ENCODE measurements at regions not wholly inside any gene's neighbourhood (a gene's known extent, or its start where the extent isn't known, plus 50 kb on each side); places are given as distances from the start of the nearest gene placed in this dataset.
"Not testable (repeated sequence)": the region's sequence is repeated elsewhere in the genome, so short reads cannot be mapped to it uniquely, and the experiment has no call there.

- no peak for DNase-seq (ENCODE audit: low spot score)
Measured at GRCh38 chrX:74251006-74251930, 52.7 kb upstream of the ZCCHC13 start.

DNA sequence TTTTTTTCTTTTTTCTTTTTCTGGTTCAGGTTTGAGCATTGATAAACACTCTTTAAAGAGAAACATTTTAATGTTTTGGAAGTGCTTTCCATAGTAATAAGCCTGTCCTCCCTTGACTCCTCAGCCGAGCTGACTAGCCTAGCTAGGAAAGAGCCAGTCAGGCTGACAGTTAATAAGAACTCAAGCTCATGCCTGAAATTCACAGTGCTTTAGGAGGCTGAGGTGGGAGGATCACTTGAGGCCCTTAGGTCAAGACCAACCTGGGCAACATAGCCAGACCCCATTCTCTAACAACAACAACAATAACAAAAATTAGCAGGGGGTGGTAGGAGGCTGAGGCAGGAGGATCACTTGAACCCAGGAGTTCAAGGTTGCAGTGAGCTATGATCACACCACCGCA, 53.4 kb upstream of the ZCCHC13 start:
- DNase-seq (ENCODE audit: low spot score), result no peak

DNA sequence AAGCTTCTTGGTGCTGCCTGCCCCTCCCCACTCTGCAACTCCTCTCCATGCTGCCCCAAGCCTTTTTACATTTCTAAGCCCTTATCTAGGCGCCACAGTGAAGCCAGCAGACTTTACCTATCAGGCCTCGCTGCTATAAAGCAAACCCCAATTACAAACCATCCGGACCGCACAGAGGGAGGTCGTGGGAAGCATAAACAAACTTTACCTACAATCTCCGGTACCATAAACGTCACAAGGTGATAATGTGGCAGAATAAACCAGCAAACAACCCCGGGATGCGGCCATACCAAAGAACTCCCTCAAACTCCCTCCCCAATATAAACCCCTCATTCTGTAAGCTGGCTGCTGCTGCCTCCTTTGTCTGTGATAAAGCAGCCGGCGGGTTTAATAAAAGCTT, 54.0 kb upstream of the ZCCHC13 start:
- DNase-seq (ENCODE audit: low spot score), result no peak

- no peak for DNase-seq (ENCODE audit: low spot score)
Measured at GRCh38 chrX:74248889-74249288, 55.1 kb upstream of the ZCCHC13 start.

DNA sequence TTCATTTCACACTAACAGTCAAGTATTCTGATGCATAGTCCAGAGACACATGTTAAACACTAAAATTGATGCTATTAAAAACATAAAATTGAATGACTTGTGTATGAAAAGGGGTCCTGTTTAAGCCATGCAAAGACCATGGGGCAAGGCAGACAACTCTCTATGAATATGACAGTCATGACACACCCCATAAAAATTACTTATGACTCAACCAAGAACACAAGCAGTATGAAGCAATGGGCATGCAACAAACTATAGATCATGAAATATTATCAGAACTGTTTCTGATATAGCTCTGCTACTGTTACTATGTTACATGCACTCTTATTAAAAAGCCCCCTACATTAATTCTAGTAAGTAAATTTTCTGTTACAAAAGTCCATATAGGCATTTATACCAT, 57.5 kb upstream of the ZCCHC13 start:
- no peak for DNase-seq (ENCODE audit: low spot score)

DNA sequence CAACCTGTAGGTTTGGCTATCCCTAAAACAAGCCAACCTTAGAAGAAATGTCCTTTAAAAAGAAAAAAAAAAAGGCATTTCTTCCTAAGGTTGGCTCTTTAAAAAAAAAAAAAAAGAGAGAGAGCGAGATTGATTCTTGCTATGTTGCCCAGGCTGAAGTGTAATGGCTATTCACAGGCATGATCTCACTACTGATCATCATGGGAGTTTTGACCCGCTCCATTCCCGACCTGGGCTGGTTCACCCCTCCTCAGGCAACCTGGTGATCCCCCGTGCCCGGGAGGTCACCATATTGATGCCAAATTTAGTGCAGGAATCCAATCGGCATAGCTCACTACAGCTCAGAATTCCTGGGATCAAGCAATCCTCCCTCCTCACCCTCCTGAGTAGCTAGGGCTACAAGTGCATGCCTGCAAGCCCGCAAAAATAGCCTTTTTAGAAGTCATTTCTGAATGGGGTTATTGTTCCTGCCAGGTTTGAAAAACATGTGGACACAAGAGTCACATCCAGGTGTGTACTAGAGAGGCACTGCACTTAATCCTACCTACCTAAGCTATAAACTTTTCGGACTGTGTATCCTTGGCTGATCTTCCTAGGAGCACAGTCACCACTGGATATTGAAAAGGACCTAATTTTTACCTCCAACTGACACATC, 61.4 kb upstream of the ZCCHC13 start:
- DNase-seq (ENCODE audit: low spot score), result no peak

DNA sequence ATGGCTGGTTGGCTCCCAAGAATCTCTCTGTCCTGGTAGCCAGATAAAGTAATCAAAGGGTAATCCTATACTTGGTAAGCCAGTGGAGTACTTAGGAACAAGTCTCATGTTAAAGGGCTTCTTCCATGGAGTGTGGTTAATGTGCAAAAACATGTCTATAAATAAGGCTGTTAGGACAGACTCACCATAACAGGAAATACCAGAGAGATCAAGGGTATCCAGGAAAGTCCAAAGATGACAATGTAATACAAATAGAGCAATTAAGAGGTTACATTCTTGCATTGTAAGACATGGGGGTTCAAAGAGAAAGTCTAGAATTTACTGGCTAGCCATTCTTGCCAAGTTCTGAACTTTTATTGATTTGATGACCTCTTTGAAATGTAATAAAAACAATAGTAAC, 61.9 kb upstream of the ZCCHC13 start:
- DNase-seq (ENCODE audit: low spot score), result no peak

GRCh38 chrX:74238771-74239170, 65.2 kb upstream of the ZCCHC13 start:
- DNase-seq (ENCODE audit: low spot score), result no peak

DNA sequence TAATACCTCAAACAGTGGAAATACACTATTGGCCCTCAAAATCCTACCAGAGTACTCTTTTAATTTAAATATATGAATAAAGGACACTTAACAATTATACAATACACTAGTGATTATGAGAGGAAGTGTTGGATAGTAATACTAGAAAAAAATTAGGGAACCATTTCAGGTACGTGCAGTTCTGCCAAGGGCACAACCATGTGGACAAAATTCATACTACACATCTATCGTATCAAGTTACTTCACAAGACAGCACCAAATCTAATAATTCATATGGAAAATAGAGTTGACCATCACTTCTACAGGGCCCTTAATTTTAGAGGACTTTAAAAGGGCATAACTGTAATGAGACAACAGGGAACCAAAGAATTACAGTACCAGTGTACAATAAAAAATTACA, 69.2 kb upstream of the ZCCHC13 start:
- DNase-seq (ENCODE audit: low spot score), result no peak

DNA sequence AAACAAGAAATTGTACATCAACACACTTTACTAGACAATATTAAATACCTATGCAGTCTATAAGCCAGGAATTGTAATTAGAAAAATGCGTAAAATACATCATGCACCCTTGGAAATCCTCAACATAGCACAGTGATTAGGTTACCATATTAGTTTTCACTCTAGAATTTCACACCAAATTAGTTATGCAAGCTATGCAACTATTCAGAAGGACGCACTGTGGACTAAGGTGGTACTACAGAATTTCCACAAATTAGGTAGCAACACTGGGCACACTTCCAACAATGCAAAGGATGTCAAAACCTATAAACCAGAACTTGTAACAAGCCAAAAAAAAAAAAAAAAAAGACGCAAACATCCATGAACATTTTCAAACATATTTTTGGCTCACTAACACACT, 71.1 kb upstream of the ZCCHC13 start:
- no peak for DNase-seq (ENCODE audit: low spot score)

DNA sequence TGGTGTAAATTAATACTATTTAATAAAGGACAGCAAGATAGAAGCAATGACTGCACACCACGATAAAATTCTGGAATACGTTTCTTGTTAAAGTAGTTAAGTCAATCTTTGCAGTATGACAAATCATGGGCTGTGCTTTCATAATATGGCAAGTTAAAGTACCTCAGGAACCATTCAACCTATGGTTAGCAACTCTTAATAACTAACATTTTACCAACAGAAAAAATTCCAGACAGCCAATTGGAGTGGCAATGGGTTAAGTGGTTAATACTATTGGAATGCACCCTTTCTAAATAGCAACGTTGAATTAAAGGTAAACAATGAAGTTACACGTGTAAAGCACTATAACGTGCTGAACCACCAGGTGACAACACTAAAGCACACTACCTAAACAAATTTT, 72.4 kb upstream of the ZCCHC13 start:
- DNase-seq (ENCODE audit: low spot score), result no peak

GRCh38 chrX:74230094-74230493, 73.9 kb upstream of the ZCCHC13 start:
- DNase-seq (ENCODE audit: low spot score), result no peak

- DNase-seq (ENCODE audit: low spot score), result no peak
Measured at GRCh38 chrX:74225111-74225510, 78.9 kb upstream of the ZCCHC13 start.

GRCh38 chrX:74220277-74220676, 83.7 kb upstream of the ZCCHC13 start:
- DNase-seq (ENCODE audit: low spot score), result no peak

DNA sequence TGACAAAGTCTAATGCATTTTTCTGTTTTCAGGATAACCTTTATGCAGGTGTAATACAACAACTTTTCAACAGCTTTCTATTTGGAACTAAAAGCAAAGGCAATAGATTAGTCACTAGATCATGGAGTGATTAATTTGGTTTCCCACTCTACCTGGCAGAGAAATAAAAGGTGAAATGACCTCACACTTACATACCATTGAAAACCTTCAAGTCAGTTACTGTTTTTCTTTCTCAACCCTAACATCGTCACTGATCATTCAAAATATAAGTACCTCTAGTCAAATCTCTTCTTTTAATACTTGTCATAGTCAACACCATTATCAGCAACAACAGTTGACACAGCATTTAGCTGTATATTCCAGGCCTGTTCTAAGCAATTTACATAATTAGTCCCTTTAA, 85.1 kb upstream of the ZCCHC13 start:
- no peak for DNase-seq (ENCODE audit: low spot score)

DNA sequence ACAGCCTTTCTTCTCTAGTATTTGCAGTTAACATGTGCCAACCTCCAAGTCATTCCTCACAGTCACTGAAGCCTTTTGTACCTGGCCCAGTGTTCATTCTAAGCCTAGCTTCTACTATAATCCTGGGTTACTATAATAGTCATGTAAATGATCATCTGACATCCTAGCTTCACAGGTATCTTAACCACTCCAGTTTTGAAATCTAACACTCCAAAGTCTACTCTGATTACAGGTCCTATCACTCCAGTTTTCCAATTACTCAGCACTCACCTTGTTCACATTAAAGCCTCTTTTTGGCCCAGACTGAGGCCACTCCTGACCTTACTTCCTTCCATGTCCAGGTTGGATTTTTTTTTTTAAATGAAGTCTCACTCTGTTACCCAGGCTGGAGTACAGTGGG, 87.6 kb upstream of the ZCCHC13 start:
- no peak for DNase-seq (ENCODE audit: low spot score)

DNA sequence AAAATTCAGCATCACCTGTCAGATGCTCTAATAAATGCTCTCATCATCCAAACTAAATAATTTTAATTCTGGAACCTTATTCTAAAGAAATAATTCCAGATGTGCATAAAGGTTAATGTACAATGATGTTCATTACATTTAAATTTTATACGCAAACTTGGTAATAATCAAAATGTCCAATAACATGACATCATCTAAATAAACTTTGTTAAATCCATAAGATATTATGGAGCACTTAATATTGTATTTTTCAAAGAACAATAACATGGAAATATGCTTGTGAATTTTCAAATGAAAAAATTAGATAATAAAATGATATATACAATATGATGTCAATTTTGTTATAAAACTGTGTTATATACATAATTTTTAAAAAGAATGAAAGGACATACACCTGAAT, 92.1 kb upstream of the ZCCHC13 start:
- DNase-seq (ENCODE audit: low spot score), result no peak

DNA sequence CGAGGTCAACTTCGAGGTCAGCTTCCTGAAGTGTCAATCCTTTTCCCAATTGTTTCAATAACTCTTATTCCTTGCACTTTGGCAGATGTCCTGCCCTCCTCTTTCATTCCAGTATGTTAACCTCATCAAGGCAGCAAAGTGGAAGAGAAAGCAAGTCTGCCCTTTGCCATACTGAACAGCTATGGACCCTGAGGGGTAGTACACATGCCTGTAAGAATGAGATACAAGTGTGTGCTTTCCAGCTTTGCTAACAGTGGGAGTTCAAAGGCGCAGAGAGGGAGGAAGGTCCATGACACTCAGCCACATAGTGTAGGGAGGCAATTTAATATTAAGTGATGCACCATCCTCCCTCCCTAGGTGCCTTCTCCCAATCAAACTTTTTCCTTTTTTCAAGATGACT, 96.4 kb upstream of the ZCCHC13 start:
- DNase-seq (ENCODE audit: low spot score), result no peak

- no peak for DNase-seq (ENCODE audit: low spot score)
Measured at GRCh38 chrX:74195605-74196004, 108.4 kb upstream of the ZCCHC13 start.

GRCh38 chrX:74195120-74195519, 108.9 kb upstream of the ZCCHC13 start:
- DNase-seq (ENCODE audit: low spot score), result no peak

- DNase-seq (ENCODE audit: low spot score), result no peak
Measured at GRCh38 chrX:74187211-74187610, 116.8 kb upstream of the ZCCHC13 start.

GRCh38 chrX:74183047-74183446, 120.9 kb upstream of the ZCCHC13 start:
- DNase-seq (ENCODE audit: low spot score), result not testable (repeated sequence)

DNA sequence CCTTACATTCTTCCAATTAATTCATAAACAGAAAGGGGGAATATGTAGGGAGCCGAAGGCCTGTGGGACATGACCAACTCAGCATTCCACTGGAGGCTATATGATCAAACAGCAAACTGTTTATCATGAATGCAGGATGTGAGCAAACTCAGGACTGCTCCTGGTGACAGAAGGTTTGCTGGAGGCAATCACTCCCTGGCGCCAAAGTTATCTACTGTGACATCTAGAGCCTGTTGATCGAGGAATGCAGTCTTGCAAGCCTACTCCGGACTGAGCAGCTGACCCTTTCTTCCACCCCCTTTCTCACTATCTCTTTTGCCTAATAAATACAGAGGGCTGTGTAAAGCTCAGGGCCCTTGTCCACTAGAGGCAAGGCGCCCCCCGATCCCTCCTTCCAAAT, 122.0 kb upstream of the ZCCHC13 start:
- not testable (repeated sequence) for DNase-seq (ENCODE audit: low spot score)

- DNase-seq (ENCODE audit: low spot score), result no peak
Measured at GRCh38 chrX:74180716-74181115, 123.3 kb upstream of the ZCCHC13 start.
